Fibroblast of lung (primary cell): ENCODE measurements at regions not wholly inside any gene's neighbourhood (a gene's known extent, or its start where the extent isn't known, plus 50 kb on each side); places are given as distances from the start of the nearest gene placed in this dataset.

Experiments used
- CTCF ChIP-seq, 2 donors: IDR thresholded peaks in 1 of 2; conservative IDR thresholded peaks in 1 of 2; 1 replicate in 1 of 2; 2 replicates in 1 of 2; pipeline ENCODE4 v1.5.1; 2011 to 2012; ENCODE audit warnings: low read length in 2 of 2, control low read depth in 1 of 2, inconsistent platforms in 1 of 2, low read depth in 1 of 2, mild to moderate bottlenecking in 1 of 2
- EZH2 ChIP-seq: IDR thresholded peaks from 2 replicates; pipeline ENCODE4 v1.5.1; 2012; ENCODE audit warnings: low read length, control low read depth, mild to moderate bottlenecking; ENCODE audit errors: missing control alignments

- TF ChIP-seq EZH2 (no peak), CTCF (conservative IDR thresholded peaks at IDR 0.05 in 1 of 2, IDR thresholded peaks at IDR 0.05 in 1 of 2; ENCODE audit: low read depth in 1 of 2, low read length in 2 of 2) (no peak)
Measured at GRCh38 chr20:60313614-60314013, 355.4 kb downstream of the CDH26 start.
